GM12891 (cell line): ENCODE measurements at regions not wholly inside any gene's neighbourhood (a gene's known extent, or its start where the extent isn't known, plus 50 kb on each side); places are given as distances from the start of the nearest gene placed in this dataset.
"Not testable (repeated sequence)": the region's sequence is repeated elsewhere in the genome, so short reads cannot be mapped to it uniquely, and the experiment has no call there.

Experiments used
- PAX5 ChIP-seq: IDR thresholded peaks from 2 replicates; pipeline ENCODE4 v1.6.1; 2011; ENCODE audit warnings: low read length, moderate library complexity, mild to moderate bottlenecking; ENCODE audit not compliant: insufficient read depth, severe bottlenecking
- POLR2A ChIP-seq: IDR thresholded peaks from 2 replicates; pipeline ENCODE4 v1.6.1; 2011; ENCODE audit warnings: low read depth, low read length, control low read depth
- POLR2AphosphoS5 ChIP-seq: IDR thresholded peaks from 2 replicates; pipeline ENCODE4 v1.6.1; 2011; ENCODE audit warnings: low read depth, low read length, control low read depth
- SPI1 ChIP-seq: IDR thresholded peaks from 2 replicates; pipeline ENCODE4 v1.6.1; 2011; ENCODE audit warnings: low read depth, low read length, control low read depth
- TAF1 ChIP-seq: IDR thresholded peaks from 2 replicates; pipeline ENCODE4 v1.6.1; 2011; ENCODE audit warnings: low read depth, low read length, control low read depth

GRCh38 chrX:63135859-63136258 is 215.3 kb downstream of the SPIN4 start:
- not testable (repeated sequence) for TF ChIP-seq PAX5, TAF1, POLR2AphosphoS5, POLR2A, SPI1
